ENCODE measurements at regions not wholly inside any gene's neighbourhood (a gene's known extent, or its start where the extent isn't known, plus 50 kb on each side); places are given as distances from the start of the nearest gene placed in this dataset.

DNA sequence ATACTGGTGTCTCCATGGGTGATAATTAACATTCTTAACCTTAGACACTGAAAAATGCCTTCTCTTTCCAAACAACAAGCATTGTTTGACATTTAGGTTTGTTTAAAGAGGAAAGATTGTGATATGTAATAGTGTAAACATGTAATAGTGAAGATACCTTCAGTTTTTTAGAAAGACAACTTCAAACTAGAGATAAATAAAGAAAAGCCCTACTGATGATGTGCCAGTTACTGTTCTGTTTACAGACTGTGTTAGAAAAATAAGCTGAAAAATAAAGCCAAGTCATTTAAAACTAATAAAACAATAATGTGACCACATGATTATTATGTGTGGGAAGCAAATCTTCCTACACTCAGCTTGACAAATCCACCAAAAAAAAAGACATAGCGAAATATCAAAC is 2035.3 kb upstream of the TENM3 start (continued):
- TF ChIP-seq, protein P1, sequence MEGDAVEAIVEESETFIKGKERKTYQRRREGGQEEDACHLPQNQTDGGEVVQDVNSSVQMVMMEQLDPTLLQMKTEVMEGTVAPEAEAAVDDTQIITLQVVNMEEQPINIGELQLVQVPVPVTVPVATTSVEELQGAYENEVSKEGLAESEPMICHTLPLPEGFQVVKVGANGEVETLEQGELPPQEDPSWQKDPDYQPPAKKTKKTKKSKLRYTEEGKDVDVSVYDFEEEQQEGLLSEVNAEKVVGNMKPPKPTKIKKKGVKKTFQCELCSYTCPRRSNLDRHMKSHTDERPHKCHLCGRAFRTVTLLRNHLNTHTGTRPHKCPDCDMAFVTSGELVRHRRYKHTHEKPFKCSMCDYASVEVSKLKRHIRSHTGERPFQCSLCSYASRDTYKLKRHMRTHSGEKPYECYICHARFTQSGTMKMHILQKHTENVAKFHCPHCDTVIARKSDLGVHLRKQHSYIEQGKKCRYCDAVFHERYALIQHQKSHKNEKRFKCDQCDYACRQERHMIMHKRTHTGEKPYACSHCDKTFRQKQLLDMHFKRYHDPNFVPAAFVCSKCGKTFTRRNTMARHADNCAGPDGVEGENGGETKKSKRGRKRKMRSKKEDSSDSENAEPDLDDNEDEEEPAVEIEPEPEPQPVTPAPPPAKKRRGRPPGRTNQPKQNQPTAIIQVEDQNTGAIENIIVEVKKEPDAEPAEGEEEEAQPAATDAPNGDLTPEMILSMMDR (IDR thresholded peaks at IDR 0.05 in 2 of 3, conservative IDR thresholded peaks at IDR 0.05 in 1 of 3; ENCODE audit: borderline replicate concordance in 1 of 3, insufficient read depth in 1 of 3, low read depth in 2 of 3, low read length in 2 of 3) = no peak

DNA sequence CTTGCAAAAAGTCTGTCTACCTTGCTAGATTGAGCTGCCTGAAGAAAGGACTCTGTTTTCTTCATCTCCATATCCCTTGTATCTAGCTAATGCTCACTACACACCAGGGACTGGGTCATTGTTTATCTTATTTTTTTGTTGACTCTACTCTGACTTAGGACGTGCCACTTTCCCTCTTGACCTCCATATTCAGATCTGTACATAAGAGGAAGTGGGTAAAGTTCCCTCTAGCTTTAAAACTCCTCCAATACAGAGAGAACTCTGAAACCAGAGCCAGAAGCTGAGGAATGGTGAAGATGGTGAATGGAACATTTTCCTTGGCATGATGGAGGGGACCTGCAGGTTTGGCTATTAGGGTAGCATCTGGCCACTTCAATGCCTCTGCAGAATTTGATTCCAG is 2026.1 kb upstream of the TENM3 start:
- H3K27me3 ChIP-seq (ENCODE audit: insufficient read depth, low read length) = no peaks in the 10 kb centered on the region
- ChIA-PET CTCF (no interaction called here), POLR2A (no interaction called here), RAD21 (ENCODE audit: low non-redundant PET in 1 of 2, low total read pairs in 2 of 2, uncharacterized antibody in 2 of 2, unreplicated experiment in 2 of 2) (no interaction called here)
- no peaks in the 10 kb centered on the region for H4K20me1 ChIP-seq (ENCODE audit: insufficient read depth)
- no peak overlapping the region for H3K4me3 ChIP-seq (replicated peaks in 1 of 2; ENCODE audit: low read depth in 1 of 2, low read length in 2 of 2)
- DNase-seq (ENCODE audit: low read depth, low spot score) (no peak), ATAC-seq (no peak)
- H3K4me2 ChIP-seq (ENCODE audit: low read length) = no peak overlapping the region
- no peaks in the 10 kb centered on the region for H3K9me3 ChIP-seq (ENCODE audit: control insufficient read depth in 1 of 2, insufficient read depth in 1 of 2, low read depth in 1 of 2, low read length in 2 of 2)
- no peak overlapping the region for H3K27ac ChIP-seq (ENCODE audit: low read depth, low read length)
- TF ChIP-seq CBX3 (IDR thresholded peaks at IDR 0.05; ENCODE audit: low read depth) (no peak), JUND (IDR thresholded peaks at IDR 0.05) (no peak), POLR2AphosphoS5 (IDR thresholded peaks at IDR 0.05; ENCODE audit: low read depth, low read length) (no peak), EZH2phosphoT487 (IDR thresholded peaks at IDR 0.05; ENCODE audit: borderline replicate concordance) (no peak), CEBPB (IDR thresholded peaks at IDR 0.05; ENCODE audit: low read depth) (no peak), ELF1 (IDR thresholded peaks at IDR 0.05; ENCODE audit: borderline replicate concordance, low read depth) (no peak), TCF7L2 (IDR thresholded peaks at IDR 0.05; ENCODE audit: borderline replicate concordance, extremely low read depth, insufficient read depth, insufficient read length) (no peak), YY1 (IDR thresholded peaks at IDR 0.05; ENCODE audit: extremely low read depth, insufficient replicate concordance, low read depth, low read length) (no peak), EGR1 (IDR thresholded peaks at IDR 0.05; ENCODE audit: low read depth) (no peak), ZNF274 (IDR thresholded peaks at IDR 0.05; ENCODE audit: low read depth, low read length) (no peak), EZH2 (IDR thresholded peaks at IDR 0.05) (no peak), FOSL1 (IDR thresholded peaks at IDR 0.05; ENCODE audit: low read depth) (no peak)
- TF ChIP-seq, protein P1 (IDR thresholded peaks at IDR 0.05 in 2 of 3, conservative IDR thresholded peaks at IDR 0.05 in 1 of 3; ENCODE audit: borderline replicate concordance in 1 of 3, insufficient read depth in 1 of 3, low read depth in 2 of 3, low read length in 2 of 3) = no peak
- TF ChIP-seq, protein P2, sequence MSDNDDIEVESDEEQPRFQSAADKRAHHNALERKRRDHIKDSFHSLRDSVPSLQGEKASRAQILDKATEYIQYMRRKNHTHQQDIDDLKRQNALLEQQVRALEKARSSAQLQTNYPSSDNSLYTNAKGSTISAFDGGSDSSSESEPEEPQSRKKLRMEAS (IDR thresholded peaks at IDR 0.05) = no peak
- TF ChIP-seq, protein P3, sequence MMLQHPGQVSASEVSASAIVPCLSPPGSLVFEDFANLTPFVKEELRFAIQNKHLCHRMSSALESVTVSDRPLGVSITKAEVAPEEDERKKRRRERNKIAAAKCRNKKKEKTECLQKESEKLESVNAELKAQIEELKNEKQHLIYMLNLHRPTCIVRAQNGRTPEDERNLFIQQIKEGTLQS (IDR thresholded peaks at IDR 0.05) = no peak
- TF ChIP-seq, protein P4, sequence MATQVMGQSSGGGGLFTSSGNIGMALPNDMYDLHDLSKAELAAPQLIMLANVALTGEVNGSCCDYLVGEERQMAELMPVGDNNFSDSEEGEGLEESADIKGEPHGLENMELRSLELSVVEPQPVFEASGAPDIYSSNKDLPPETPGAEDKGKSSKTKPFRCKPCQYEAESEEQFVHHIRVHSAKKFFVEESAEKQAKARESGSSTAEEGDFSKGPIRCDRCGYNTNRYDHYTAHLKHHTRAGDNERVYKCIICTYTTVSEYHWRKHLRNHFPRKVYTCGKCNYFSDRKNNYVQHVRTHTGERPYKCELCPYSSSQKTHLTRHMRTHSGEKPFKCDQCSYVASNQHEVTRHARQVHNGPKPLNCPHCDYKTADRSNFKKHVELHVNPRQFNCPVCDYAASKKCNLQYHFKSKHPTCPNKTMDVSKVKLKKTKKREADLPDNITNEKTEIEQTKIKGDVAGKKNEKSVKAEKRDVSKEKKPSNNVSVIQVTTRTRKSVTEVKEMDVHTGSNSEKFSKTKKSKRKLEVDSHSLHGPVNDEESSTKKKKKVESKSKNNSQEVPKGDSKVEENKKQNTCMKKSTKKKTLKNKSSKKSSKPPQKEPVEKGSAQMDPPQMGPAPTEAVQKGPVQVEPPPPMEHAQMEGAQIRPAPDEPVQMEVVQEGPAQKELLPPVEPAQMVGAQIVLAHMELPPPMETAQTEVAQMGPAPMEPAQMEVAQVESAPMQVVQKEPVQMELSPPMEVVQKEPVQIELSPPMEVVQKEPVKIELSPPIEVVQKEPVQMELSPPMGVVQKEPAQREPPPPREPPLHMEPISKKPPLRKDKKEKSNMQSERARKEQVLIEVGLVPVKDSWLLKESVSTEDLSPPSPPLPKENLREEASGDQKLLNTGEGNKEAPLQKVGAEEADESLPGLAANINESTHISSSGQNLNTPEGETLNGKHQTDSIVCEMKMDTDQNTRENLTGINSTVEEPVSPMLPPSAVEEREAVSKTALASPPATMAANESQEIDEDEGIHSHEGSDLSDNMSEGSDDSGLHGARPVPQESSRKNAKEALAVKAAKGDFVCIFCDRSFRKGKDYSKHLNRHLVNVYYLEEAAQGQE (IDR thresholded peaks at IDR 0.05; ENCODE audit: low read depth) = no peak
- H2AFZ ChIP-seq (ENCODE audit: low read depth, low read length, poor library complexity, severe bottlenecking) = no peak overlapping the region
- intact Hi-C loops (cut with micrococcal nuclease) = no loop called here
- H3K36me3 ChIP-seq (ENCODE audit: control insufficient read depth in 1 of 2, insufficient read depth in 2 of 2, low read length in 2 of 2) = no peaks in the 10 kb centered on the region
- BruUV-seq (replicated peaks) = no TSS peak
- H3K79me2 ChIP-seq (ENCODE audit: insufficient read depth, low read length) = no peaks in the 10 kb centered on the region
- H3K9ac ChIP-seq (ENCODE audit: low read length) = no peak overlapping the region
- H3K9me2 ChIP-seq (ENCODE audit: insufficient read depth) = no peaks in the 10 kb centered on the region
- H3K4me1 ChIP-seq (ENCODE audit: control insufficient read depth in 1 of 2, insufficient read depth in 2 of 2, low read length in 2 of 2) = no peaks in the 10 kb centered on the region

Measured in HCT116 (cell line).